ELF-1 (cell line): ENCODE measurements at regions not wholly inside any gene's neighbourhood (a gene's known extent, or its start where the extent isn't known, plus 50 kb on each side); places are given as distances from the start of the nearest gene placed in this dataset.

Experiments used
- DNase-seq: peaks from one replicate; pipeline ENCODE4 v3.0.0-alpha.2; 2016; ENCODE audit warnings: low read depth, low spot score

GRCh38 chr3:69442771-69443311 is 57.0 kb upstream of the FRMD4B start:
- no peak for DNase-seq

GRCh38 chr3:69441732-69442131 is 55.8 kb upstream of the FRMD4B start:
- no peak for DNase-seq

GRCh38 chr3:69441040-69441439 is 55.2 kb upstream of the FRMD4B start:
- DNase-seq: no peak

- no peak for DNase-seq
Observed at GRCh38 chr3:69439643-69440270, 53.9 kb upstream of the FRMD4B start.

GRCh38 chr3:69438476-69438875 is 52.6 kb upstream of the FRMD4B start:
- no peak for DNase-seq

GRCh38 chr3:69435274-69436265 is 49.7 kb upstream of the FRMD4B start:
- DNase-seq: no peak
